ENCODE measurements at regions not wholly inside any gene's neighbourhood (a gene's known extent, or its start where the extent isn't known, plus 50 kb on each side); places are given as distances from the start of the nearest gene placed in this dataset.
A peak's percentile ranks its signal among the peaks of the same experiment; 100 is the strongest.
"Not testable (repeated sequence)": the region's sequence is repeated elsewhere in the genome, so short reads cannot be mapped to it uniquely, and the experiment has no call there.

DNA sequence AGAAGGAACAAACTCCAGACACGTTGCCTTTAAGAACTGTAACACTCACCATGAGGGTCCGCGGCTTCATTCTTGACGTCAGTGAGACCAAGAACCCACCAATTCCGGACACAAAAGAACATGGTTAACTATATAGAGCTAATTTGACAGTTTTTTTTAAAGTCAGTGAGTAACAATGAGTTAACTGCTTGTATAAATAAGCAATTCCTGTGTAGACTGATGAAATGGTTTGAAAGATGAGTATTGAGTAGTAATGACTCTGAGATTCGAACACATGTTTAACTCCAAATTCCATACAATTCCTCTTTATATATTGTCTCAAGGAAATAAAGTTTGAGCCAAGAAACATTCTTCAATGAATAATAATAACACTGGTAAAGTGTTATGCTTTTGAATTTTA lies 478.0 kb downstream of the MMUT start:
- H3K4me3 Mint-ChIP-seq (ENCODE audit: unreplicated experiment): no peak overlapping the region
- peaks cover 19% of the 10 kb centered on the region for H3K9me3 Mint-ChIP-seq (ENCODE audit: unreplicated experiment)
- H3K4me1 Mint-ChIP-seq (ENCODE audit: unreplicated experiment): peaks cover 7% of the 10 kb centered on the region
- no peaks in the 10 kb centered on the region for H3K27me3 Mint-ChIP-seq (ENCODE audit: unreplicated experiment)
- DNase-seq (ENCODE audit: extremely low spot score, unreplicated experiment): no peak
- H3K36me3 Mint-ChIP-seq (ENCODE audit: unreplicated experiment): no peaks in the 10 kb centered on the region
- no peak overlapping the region for H3K27ac Mint-ChIP-seq (ENCODE audit: unreplicated experiment)
- TF ChIP-seq, protein P1, sequence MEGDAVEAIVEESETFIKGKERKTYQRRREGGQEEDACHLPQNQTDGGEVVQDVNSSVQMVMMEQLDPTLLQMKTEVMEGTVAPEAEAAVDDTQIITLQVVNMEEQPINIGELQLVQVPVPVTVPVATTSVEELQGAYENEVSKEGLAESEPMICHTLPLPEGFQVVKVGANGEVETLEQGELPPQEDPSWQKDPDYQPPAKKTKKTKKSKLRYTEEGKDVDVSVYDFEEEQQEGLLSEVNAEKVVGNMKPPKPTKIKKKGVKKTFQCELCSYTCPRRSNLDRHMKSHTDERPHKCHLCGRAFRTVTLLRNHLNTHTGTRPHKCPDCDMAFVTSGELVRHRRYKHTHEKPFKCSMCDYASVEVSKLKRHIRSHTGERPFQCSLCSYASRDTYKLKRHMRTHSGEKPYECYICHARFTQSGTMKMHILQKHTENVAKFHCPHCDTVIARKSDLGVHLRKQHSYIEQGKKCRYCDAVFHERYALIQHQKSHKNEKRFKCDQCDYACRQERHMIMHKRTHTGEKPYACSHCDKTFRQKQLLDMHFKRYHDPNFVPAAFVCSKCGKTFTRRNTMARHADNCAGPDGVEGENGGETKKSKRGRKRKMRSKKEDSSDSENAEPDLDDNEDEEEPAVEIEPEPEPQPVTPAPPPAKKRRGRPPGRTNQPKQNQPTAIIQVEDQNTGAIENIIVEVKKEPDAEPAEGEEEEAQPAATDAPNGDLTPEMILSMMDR (IDR thresholded peaks at IDR 0.05): no peak

DNA sequence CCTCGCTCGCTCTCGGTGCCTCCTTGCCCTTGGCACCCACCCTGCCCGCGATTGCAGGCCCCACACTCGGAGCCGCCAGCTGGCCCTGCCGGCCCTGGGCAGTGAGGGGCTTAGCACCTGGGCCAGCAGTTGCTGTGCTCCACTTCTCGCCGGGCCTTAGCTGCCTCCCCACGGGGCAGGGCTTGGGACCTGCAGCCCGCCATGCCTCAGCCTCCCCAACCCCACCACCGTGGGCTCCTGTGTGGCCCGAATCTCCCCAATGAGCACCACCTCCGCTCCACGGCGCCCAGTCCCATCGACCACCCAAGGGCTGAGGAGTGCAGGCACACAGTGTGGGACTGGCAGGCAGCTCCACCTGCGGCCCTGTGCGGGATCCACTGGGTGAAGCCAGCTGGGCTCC lies 479.1 kb downstream of the MMUT start:
- H3K4me3 Mint-ChIP-seq (ENCODE audit: unreplicated experiment); H3K4me1 Mint-ChIP-seq (ENCODE audit: unreplicated experiment); H3K36me3 Mint-ChIP-seq (ENCODE audit: unreplicated experiment); H3K27ac Mint-ChIP-seq (ENCODE audit: unreplicated experiment); H3K27me3 Mint-ChIP-seq (ENCODE audit: unreplicated experiment): not testable (repeated sequence)
- peaks cover 19% of the 10 kb centered on the region for H3K9me3 Mint-ChIP-seq (ENCODE audit: unreplicated experiment)
- DNase-seq (ENCODE audit: extremely low spot score, unreplicated experiment): peak; percentile 76

DNA sequence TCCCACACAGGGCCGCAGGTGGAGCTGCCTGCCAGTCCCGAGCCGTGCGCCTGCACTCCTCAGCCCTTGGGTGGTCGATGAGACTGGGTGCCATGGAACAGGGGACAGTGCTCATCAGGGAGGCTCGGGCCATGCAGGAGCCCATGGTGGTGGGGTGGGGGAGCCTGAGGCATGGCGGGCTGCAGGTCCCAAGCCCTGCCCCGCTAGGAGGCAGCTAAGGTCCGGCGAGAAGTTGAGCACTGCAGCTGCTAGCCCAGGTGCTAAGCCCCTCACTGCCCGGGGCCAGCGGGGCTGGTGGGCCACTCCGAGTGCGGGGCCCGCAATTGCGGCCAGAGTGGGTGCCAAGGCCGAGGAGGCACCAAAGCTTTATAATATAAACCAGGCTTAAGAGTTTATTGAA lies 479.7 kb downstream of the MMUT start:
- Mint-ChIP-seq H3K36me3 (ENCODE audit: unreplicated experiment) (no peaks in the 10 kb centered on the region), H3K27me3 (ENCODE audit: unreplicated experiment) (no peaks in the 10 kb centered on the region), H3K27ac (ENCODE audit: unreplicated experiment) (no peak overlapping the region), H3K4me1 (ENCODE audit: unreplicated experiment) (peaks cover 7% of the 10 kb centered on the region), H3K9me3 (ENCODE audit: unreplicated experiment) (peaks cover 14% of the 10 kb centered on the region), H3K4me3 (ENCODE audit: unreplicated experiment) (no peak overlapping the region)
- peak; percentile 76 for DNase-seq (ENCODE audit: extremely low spot score, unreplicated experiment)
- TF ChIP-seq, protein P1 (IDR thresholded peaks at IDR 0.05): no peak

DNA sequence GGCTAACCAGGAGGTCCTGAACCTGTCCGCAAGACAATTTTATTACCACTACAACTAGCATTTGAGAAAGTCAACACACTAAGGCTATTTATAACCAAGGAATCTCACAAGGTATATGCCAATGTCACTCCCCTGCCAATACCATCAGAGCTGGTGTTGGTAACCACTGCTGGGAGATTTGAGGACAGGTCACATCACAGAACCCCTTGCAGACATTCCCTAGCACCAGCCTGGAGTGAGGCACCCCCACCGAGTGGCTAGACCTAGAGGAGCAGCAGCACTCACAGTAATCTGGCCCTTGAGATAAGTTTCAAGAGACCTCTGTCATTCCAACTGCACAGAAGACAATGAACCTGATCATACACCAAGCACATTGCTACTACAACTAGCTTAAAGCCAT lies 483.2 kb downstream of the MMUT start:
- Mint-ChIP-seq H3K27ac (ENCODE audit: unreplicated experiment) (no peak overlapping the region), H3K36me3 (ENCODE audit: unreplicated experiment) (no peaks in the 10 kb centered on the region), H3K4me1 (ENCODE audit: unreplicated experiment) (no peaks in the 10 kb centered on the region), H3K27me3 (ENCODE audit: unreplicated experiment) (no peaks in the 10 kb centered on the region), H3K4me3 (ENCODE audit: unreplicated experiment) (no peak overlapping the region), H3K9me3 (ENCODE audit: unreplicated experiment) (peaks cover 5% of the 10 kb centered on the region)
- TF ChIP-seq, protein P1 (IDR thresholded peaks at IDR 0.05): no peak
- no peak for DNase-seq (ENCODE audit: extremely low spot score, unreplicated experiment)

DNA sequence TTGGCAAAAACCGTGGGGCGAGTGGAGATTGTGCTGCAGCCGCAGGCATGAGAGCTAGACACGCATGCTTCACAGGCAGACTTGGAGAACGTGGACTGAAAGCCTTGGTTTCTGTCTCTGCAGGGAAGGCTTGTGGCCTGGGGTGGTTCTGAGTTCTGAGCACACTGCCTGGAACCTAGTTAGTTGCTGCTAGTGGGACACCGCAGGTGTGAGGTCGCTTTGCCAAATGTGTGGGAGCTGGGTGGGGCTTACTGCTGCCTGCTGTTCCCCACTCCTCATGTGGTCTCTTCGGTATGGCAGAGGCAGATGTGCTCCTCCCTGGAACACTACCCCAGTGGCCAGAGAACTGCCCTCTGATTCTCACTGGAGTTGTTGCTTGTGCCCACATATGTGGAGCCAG lies 484.0 kb downstream of the MMUT start:
- peaks cover 5% of the 10 kb centered on the region for H3K9me3 Mint-ChIP-seq (ENCODE audit: unreplicated experiment)
- H3K36me3 Mint-ChIP-seq (ENCODE audit: unreplicated experiment): no peaks in the 10 kb centered on the region
- no peak overlapping the region for H3K27ac Mint-ChIP-seq (ENCODE audit: unreplicated experiment)
- no peak overlapping the region for H3K4me3 Mint-ChIP-seq (ENCODE audit: unreplicated experiment)
- DNase-seq (ENCODE audit: extremely low spot score, unreplicated experiment): no peak
- H3K27me3 Mint-ChIP-seq (ENCODE audit: unreplicated experiment): no peaks in the 10 kb centered on the region
- no peaks in the 10 kb centered on the region for H3K4me1 Mint-ChIP-seq (ENCODE audit: unreplicated experiment)
- TF ChIP-seq, protein P1 (IDR thresholded peaks at IDR 0.05): no peak

DNA sequence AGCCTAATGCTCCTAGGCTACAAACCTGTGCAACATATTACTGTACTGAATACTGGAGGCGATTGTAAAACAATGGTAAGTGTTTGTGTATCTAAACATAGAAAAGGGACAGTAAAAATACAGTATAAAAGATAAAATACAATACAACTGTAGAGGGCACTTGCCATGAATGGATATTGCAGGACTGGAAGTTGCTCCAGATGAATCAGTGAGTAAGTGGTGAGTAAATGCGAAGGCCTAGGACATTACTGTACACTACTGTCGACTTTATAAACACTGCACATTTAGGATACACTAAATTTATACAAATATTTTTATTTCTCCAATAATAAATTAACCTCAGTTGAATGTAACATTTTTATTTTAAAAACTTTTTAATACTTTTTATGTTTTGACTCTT lies 485.0 kb downstream of the MMUT start:
- H3K9me3 Mint-ChIP-seq (ENCODE audit: unreplicated experiment): peaks cover 5% of the 10 kb centered on the region

More for the DNA sequence above, 485.0 kb downstream of the MMUT start:
- Mint-ChIP-seq H3K4me3 (ENCODE audit: unreplicated experiment) (no peak overlapping the region), H3K27me3 (ENCODE audit: unreplicated experiment) (no peaks in the 10 kb centered on the region), H3K4me1 (ENCODE audit: unreplicated experiment) (no peaks in the 10 kb centered on the region), H3K36me3 (ENCODE audit: unreplicated experiment) (no peaks in the 10 kb centered on the region), H3K27ac (ENCODE audit: unreplicated experiment) (no peak overlapping the region)
- no peak for DNase-seq (ENCODE audit: extremely low spot score, unreplicated experiment)
- TF ChIP-seq, protein P1 (IDR thresholded peaks at IDR 0.05): no peak
